Esophagus squamous epithelium (tissue), 4 donors: ENCODE measurements at regions not wholly inside any gene's neighbourhood (a gene's known extent, or its start where the extent isn't known, plus 50 kb on each side); places are given as distances from the start of the nearest gene placed in this dataset.

ENCODE experiments used
- POLR2A ChIP-seq, 4 donors: fragments of 450-650 bp; IDR thresholded peaks; one replicate each; pipeline ENCODE4 v1.6.1; 2017; ENCODE audit warnings: antibody characterized with exemption in 4 of 4, mild to moderate bottlenecking in 4 of 4, moderate library complexity in 3 of 4
- TF ChIP-seq, protein P1 (sequence below), 6 experiments: fragments of 450-650 bp in 4 of 6; fragments of 200-600 bp in 2 of 6; sonication (generic) in 2 of 6; IDR thresholded peaks; one replicate each; pipeline ENCODE4 v1.5.1; 2016 to 2019; ENCODE audit warnings: antibody characterized with exemption in 6 of 6, mild to moderate bottlenecking in 4 of 6, moderate library complexity in 4 of 6

DNA sequence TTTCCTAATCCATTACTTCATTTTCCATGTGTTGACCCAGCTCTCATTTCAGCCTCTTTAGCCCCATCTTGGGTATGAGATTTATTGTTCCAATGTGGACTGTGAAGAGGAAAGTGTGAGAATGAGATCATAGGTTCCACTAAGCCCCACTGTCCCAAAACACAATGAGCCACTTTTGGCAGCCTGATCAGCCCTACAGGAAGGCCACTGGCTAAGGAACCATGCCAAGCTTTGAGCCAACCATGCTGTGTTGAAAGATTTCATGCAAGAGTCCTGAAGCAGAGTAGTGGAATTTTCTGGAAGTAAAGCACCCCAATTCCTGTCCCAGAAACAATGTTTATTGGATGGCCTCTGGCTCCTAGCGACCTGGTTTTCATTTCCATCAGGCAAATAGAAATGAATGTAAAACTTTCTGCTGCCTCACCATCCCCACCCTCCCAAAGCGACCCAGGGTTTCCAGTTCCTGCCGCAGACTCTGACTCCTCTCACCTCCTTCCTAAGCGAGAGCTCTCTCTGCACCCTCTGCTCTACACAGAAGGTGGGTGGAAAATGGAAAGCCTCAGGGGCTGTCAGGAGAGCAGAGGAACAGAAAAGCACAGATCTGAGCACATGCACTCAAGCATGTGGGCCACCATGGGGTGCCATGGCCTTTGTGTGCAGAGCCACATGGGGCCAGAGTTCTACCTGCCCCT lies 73.1 kb downstream of the KCTD12 start:
- TF ChIP-seq, protein P1, sequence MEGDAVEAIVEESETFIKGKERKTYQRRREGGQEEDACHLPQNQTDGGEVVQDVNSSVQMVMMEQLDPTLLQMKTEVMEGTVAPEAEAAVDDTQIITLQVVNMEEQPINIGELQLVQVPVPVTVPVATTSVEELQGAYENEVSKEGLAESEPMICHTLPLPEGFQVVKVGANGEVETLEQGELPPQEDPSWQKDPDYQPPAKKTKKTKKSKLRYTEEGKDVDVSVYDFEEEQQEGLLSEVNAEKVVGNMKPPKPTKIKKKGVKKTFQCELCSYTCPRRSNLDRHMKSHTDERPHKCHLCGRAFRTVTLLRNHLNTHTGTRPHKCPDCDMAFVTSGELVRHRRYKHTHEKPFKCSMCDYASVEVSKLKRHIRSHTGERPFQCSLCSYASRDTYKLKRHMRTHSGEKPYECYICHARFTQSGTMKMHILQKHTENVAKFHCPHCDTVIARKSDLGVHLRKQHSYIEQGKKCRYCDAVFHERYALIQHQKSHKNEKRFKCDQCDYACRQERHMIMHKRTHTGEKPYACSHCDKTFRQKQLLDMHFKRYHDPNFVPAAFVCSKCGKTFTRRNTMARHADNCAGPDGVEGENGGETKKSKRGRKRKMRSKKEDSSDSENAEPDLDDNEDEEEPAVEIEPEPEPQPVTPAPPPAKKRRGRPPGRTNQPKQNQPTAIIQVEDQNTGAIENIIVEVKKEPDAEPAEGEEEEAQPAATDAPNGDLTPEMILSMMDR (IDR thresholded peaks at IDR 0.05): no peak
- no peak for TF ChIP-seq POLR2A (IDR thresholded peaks at IDR 0.05)
